Stimulated activated memory B cell treated with anti-CD40 and anti-IgM and Interleukin-4, amounts not matched to agents 10 μg/mL and 1 μg/mL and 100 μg/mL, for 72 hours (primary cell): ENCODE measurements at regions not wholly inside any gene's neighbourhood (a gene's known extent, or its start where the extent isn't known, plus 50 kb on each side); places are given as distances from the start of the nearest gene placed in this dataset.
"Not testable (repeated sequence)": the region's sequence is repeated elsewhere in the genome, so short reads cannot be mapped to it uniquely, and the experiment has no call there.

ENCODE experiments used
- ATAC-seq: fragments of 150-1000 bp; cut with Tn5 transposase; 2 replicates; pipeline ENCODE4 v1.10.0; 2021
- H3K27ac Mint-ChIP-seq: one replicate; pipeline ENCODE4 v1.8.0; 2022; ENCODE audit warnings: mild to moderate bottlenecking, mixed read lengths
- H3K27me3 Mint-ChIP-seq: one replicate; pipeline ENCODE4 v1.8.0; 2022; ENCODE audit warnings: mixed read lengths
- H3K36me3 Mint-ChIP-seq: one replicate; pipeline ENCODE4 v1.8.0; 2022; ENCODE audit warnings: mixed read lengths
- H3K4me1 Mint-ChIP-seq: one replicate; pipeline ENCODE4 v1.8.0; 2022; ENCODE audit warnings: mixed read lengths
- H3K4me3 Mint-ChIP-seq: one replicate; pipeline ENCODE4 v1.8.0; 2022; ENCODE audit warnings: mild to moderate bottlenecking, moderate library complexity, mixed read lengths
- H3K9me3 Mint-ChIP-seq: one replicate; pipeline ENCODE4 v1.8.0; 2022; ENCODE audit warnings: mixed read lengths

DNA sequence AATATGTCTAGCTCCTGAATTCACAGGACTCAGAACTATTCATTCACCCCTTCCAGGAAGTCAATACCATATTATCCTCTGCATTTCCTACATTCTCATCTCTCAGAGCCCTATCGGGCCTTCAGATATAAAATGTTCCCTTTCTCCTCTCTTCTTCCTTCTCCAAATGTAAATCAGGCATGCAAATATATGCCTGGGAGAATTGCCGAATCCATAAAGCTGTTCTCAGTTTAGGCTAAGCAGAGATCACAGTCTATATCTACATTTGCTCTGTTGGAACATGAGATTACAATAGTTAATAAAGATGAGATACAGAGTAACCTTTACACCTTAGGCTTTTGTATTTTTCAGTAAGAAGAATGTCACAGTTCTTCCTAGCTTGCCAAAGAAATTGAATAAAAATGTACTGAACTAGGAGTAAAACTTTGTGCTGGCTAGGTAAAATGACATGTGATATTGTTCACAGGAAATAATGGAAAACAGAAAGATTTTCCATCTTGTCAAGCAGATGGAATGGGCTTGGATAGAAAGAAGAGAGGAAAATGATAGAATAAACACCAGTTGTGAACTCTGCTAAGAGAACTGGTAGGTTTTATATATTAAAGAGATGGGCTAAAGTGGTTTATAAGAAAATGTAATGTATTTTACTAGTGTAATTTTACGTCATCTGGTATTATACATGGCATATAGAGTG lies 161.5 kb downstream of the NRIP1 start:
- Mint-ChIP-seq H3K36me3 (no peaks in the 10 kb centered on the region), H3K4me3 (no peak overlapping the region), H3K27ac (no peak overlapping the region), H3K4me1 (peaks cover 17% of the 10 kb centered on the region), H3K9me3 (no peaks in the 10 kb centered on the region), H3K27me3 (no peaks in the 10 kb centered on the region)
- ATAC-seq = no peak

DNA sequence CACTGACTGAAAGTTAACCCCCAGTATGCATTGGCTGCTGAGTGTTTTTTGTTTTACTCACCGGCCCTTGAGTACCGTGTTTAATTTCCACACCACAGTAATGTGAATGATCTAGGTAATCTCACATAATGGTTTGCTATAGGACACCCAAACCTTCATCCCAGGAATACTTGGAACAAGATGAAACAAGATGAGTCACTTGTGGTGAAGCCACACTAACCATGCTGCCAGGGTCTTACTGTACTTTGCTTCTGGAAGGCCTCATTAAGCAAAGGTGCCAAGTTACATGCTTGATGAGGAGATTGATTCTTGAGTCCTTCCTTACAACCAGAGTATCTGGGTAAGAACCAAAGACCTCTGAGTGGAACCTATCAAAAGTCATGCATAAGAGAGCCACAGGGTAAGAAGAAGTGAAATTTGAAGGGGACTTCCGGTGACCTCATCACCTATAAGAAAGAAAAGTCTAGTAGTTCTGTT lies 163.3 kb downstream of the NRIP1 start:
- ATAC-seq = peak; percentile 92
- H3K36me3 Mint-ChIP-seq = no peaks in the 10 kb centered on the region
- H3K9me3 Mint-ChIP-seq = no peaks in the 10 kb centered on the region
- H3K4me3 Mint-ChIP-seq = no peak overlapping the region
- H3K27ac Mint-ChIP-seq = no peak overlapping the region
- no peaks in the 10 kb centered on the region for H3K27me3 Mint-ChIP-seq
- H3K4me1 Mint-ChIP-seq = peaks cover 17% of the 10 kb centered on the region

DNA sequence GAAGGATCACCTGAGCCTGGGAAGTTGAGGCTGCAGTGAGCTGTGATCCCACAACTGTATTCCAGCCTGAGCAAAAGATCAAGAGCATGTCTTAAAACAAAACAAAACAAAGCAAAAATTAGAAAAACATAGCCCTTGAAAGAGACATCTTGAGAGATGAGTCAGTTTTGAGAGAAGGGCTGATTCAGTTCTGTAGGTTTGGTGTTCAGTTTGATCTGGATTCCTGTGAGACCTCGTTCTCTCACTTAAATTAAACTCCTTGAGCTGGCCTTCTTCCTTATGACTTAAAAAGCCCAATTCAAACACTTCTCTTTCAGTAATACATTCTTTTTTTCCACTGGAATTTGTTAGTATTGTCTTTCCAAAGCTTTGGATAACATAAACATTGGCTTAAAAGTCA lies 164.2 kb downstream of the NRIP1 start:
- Mint-ChIP-seq H3K27me3 (no peaks in the 10 kb centered on the region), H3K27ac (peak overlapping the region; percentile 43), H3K36me3 (no peaks in the 10 kb centered on the region), H3K4me1 (peaks cover 17% of the 10 kb centered on the region), H3K4me3 (no peak overlapping the region), H3K9me3 (no peaks in the 10 kb centered on the region)
- no peak for ATAC-seq

DNA sequence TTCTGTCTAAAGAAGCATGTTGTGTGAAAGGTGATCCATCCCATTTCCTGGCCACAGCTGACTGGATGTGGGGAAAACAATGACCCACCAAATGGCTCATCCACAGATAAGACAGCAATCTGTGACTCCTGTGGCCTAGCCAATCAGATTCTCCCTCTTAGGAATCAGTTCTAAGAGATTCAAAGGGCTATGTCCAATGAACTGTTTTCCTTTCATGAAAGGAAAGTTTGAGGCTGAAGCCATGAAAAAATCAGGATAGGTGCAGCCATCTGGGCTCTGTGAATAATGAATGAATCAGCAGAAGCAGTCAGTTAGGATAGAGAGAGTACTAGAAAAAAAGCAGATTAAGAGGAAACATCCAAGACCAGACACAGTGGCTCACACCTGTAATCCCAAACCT lies 164.7 kb downstream of the NRIP1 start:
- H3K9me3 Mint-ChIP-seq = no peaks in the 10 kb centered on the region

DNA sequence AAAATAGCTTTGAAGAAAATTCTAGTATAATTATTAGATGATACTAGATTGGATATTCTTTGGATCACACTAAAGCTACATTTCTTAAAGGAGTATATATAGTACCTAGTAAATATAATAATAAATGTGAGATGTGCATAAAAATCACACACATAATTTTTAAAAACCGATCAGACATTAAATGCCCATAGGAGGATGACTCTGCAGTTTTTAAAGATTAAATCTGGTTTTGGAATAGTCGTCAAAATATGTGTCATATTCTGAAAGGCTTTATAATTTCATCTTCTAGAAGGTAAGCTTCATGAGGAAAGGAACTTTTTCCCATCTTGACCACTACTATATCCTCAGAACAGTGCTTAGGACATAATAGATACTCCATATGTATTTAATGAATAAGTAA lies 169.0 kb downstream of the NRIP1 start:
- ATAC-seq = no peak
- H3K9me3 Mint-ChIP-seq = no peaks in the 10 kb centered on the region
- H3K27ac Mint-ChIP-seq = no peak overlapping the region
- no peaks in the 10 kb centered on the region for H3K27me3 Mint-ChIP-seq
- peaks cover 12% of the 10 kb centered on the region for H3K4me1 Mint-ChIP-seq
- H3K36me3 Mint-ChIP-seq = no peaks in the 10 kb centered on the region
- H3K4me3 Mint-ChIP-seq = no peak overlapping the region

More for the DNA sequence above, 164.7 kb downstream of the NRIP1 start:
- Mint-ChIP-seq H3K27me3 (no peaks in the 10 kb centered on the region), H3K36me3 (no peaks in the 10 kb centered on the region), H3K4me1 (peaks cover 17% of the 10 kb centered on the region), H3K4me3 (no peak overlapping the region), H3K27ac (peak overlapping the region; percentile 43)
- ATAC-seq = no peak

DNA sequence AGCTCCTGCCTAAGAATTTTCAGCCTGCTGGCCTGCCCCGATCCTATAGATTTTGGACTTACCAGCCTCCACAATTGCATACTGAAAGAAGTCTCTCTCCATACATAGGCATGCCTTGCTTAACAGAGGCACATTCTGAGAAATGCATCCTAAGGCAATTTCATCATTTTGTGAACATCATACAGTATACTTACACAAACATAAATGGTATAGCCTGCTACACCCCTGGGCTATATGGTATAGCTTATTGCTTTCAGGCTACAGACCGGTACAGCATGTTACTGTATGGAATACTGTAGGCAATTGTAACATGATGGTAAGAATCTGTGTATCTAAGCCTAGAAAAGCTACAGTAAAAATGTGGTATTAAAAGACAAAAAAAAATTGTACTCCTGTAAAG lies 174.7 kb downstream of the NRIP1 start:
- no peak overlapping the region for H3K27ac Mint-ChIP-seq
- H3K36me3 Mint-ChIP-seq = no peaks in the 10 kb centered on the region
- H3K27me3 Mint-ChIP-seq = no peaks in the 10 kb centered on the region
- peaks cover 14% of the 10 kb centered on the region for H3K4me1 Mint-ChIP-seq
- H3K4me3 Mint-ChIP-seq = no peak overlapping the region
- H3K9me3 Mint-ChIP-seq = no peaks in the 10 kb centered on the region
- ATAC-seq = no peak

DNA sequence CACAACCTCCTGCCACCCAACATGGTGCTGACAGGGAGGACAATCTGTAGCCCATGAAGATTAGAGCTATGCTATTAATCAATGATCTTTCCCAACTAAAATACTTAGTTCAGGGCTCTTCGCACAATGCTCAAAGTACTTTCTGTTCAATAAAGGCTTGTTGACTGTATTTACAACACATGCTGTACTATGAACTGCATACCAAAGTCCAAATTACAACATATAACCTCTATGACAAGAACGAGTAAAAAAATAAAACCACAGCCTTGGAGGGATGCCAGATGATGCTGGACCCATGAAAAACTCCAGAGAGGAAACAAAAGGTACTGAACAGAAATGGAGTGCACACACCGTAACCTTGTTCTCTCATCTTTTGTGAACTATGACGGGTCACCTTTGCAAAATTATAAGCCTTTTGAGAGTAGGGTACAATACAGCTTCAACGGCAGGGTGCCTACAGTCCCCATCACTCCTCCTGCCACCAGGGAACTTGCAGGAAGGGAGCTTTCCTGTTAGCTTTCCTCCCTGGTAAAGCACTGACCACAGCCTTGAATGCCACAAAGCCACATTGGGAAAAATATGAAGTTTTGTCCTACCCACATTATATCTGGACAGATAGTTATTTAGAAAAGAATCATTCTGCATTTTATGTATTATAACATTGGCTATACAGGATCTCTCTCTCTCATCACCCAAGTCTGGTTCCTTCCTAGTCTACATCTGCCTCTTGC lies 175.6 kb downstream of the NRIP1 start:
- Mint-ChIP-seq H3K9me3 (no peaks in the 10 kb centered on the region), H3K4me3 (no peak overlapping the region), H3K4me1 (peaks cover 14% of the 10 kb centered on the region), H3K27ac (no peak overlapping the region), H3K27me3 (no peaks in the 10 kb centered on the region), H3K36me3 (no peaks in the 10 kb centered on the region)
- ATAC-seq = no peak

DNA sequence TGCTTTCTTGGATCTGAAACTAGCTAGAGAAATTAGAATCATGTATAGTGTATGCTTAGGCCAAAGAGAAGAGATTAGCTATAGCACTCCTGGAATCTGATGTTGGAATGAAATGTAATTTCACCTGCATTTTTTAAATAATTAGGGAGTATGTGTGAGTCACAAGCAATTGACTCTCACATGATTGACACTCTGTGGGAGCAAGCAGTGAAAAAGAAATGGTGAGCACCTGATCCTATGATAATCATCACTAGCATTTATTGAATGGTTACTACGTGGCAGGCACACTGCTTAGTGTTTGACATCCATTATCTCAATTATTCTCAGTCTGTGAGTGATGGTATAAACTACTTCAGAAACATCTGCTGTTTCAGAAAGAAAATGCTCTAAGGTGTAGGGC lies 176.6 kb downstream of the NRIP1 start:
- no peaks in the 10 kb centered on the region for H3K36me3 Mint-ChIP-seq
- H3K4me3 Mint-ChIP-seq = no peak overlapping the region
- peaks cover 10% of the 10 kb centered on the region for H3K4me1 Mint-ChIP-seq
- no peak for ATAC-seq
- H3K9me3 Mint-ChIP-seq = no peaks in the 10 kb centered on the region
- H3K27ac Mint-ChIP-seq = no peak overlapping the region
- H3K27me3 Mint-ChIP-seq = no peaks in the 10 kb centered on the region

DNA sequence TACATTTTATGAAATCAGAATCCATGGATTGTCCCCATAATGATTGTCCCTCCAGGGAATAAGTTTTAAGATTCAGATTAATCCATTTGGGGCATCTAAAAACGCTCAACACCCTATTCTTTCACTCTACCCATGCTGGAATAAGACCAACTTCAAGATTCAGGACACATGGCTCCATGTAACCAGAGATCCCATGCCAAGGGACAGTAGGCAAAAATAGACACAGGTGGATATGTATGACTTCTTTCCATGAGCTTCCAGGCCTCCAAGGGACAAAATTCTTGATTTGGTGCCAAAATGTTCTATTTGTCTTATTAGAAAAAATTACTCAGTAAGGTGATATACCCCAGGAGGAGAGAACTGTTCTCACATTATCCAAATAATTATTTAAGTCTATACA lies 178.8 kb downstream of the NRIP1 start:
- H3K9me3 Mint-ChIP-seq = no peaks in the 10 kb centered on the region
- peaks cover 12% of the 10 kb centered on the region for H3K4me1 Mint-ChIP-seq
- no peaks in the 10 kb centered on the region for H3K27me3 Mint-ChIP-seq
- H3K27ac Mint-ChIP-seq = no peak overlapping the region
- no peaks in the 10 kb centered on the region for H3K36me3 Mint-ChIP-seq
- no peak for ATAC-seq
- no peak overlapping the region for H3K4me3 Mint-ChIP-seq

DNA sequence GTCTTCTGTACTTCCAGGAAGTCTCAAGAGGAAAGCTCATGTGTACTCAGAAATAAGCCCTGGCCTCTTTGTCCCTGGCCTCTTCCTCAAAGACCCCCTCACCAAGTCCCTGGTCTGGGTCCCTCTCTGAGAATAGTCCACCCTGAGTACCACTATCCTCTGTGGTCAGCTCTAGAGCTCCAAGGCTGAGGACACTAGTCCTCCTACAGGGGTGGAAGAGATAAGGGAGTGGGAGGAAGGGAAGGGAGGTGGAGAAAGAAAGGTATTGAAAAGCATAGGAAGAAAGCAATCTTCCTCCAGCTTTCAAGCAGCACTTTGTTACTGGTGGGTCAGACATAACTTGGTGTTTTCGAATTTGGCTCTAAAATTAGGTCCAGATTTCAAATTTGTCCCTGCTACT lies 181.4 kb downstream of the NRIP1 start:
- Mint-ChIP-seq H3K4me1 (peaks cover 27% of the 10 kb centered on the region), H3K27ac (no peak overlapping the region), H3K9me3 (no peaks in the 10 kb centered on the region), H3K36me3 (no peaks in the 10 kb centered on the region), H3K4me3 (no peak overlapping the region), H3K27me3 (no peaks in the 10 kb centered on the region)
- no peak for ATAC-seq

DNA sequence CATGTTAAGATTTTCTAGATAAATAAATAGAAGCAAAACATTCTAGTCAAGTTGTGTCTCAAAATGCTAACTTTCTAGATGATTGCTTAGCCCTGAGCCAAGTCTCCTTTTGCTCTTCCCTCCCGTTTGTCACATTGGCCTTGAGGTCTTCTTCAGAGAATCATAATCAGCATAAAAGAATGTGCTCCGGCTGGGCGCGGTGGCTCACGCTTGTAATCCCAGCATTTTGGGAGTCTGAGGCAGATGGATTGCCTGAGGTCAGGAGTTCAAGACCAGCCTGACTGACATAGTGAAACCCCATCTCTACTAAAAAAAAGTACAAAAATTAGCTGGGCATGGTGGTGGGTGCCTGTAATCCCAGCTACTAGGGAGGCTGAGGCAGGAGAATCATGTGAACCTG lies 182.3 kb downstream of the NRIP1 start:
- H3K9me3 Mint-ChIP-seq, ATAC-seq, H3K27me3 Mint-ChIP-seq, H3K4me3 Mint-ChIP-seq, H3K36me3 Mint-ChIP-seq, H3K27ac Mint-ChIP-seq: not testable (repeated sequence)
- H3K4me1 Mint-ChIP-seq = peaks cover 35% of the 10 kb centered on the region

DNA sequence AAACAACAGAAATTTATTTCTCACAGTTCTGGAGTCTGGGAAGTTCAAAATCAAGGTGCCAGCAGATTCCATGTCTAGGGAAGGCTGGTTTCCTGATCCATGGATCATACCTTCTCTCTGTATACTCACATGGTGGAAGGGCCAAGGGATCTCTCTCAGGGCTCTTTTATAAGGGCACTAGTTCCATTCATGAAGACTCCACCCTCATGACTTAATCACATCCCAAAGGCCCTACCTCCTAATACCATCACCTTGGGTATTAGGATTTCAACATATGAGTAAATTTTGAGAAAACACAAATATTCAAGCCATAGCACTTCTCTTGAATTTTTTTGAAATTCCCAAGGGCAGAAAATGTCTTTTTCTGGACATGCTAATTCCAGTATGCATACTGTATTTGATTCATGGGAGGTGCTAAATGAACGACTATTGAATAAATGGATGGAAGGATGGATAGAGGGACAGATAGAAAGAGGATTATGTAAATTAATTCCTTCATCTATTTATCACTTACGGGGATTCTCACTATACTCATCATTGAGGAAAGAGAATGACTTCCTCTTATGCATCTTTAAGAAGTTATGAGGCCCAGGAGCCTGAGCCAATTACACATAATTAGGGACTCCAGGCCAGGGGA lies 182.8 kb downstream of the NRIP1 start:
- Mint-ChIP-seq H3K9me3 (no peaks in the 10 kb centered on the region), H3K27ac (no peak overlapping the region), H3K27me3 (no peaks in the 10 kb centered on the region), H3K4me1 (peaks cover 41% of the 10 kb centered on the region), H3K4me3 (no peak overlapping the region), H3K36me3 (no peaks in the 10 kb centered on the region)
- ATAC-seq = no peak

DNA sequence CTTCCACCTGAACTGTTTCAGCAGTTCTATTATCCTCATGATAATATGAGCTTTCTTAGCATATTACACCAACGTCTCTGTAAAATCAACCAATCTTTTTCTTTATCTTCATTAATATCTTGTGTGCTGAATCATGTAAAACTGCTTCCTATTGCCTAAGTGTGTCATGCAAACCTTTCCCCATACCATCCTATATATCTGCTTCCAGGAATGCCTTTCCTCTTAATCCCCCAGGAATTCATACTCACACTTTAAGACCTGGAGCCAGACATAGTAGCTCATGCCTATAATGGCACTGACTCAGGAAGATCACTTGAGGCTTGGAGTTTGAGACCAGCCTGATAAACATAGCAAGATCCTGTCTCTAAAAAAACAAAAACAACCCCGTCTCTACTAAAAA lies 183.9 kb downstream of the NRIP1 start:
- Mint-ChIP-seq H3K27me3 (no peaks in the 10 kb centered on the region), H3K4me3 (no peak overlapping the region), H3K4me1 (peaks cover 51% of the 10 kb centered on the region), H3K27ac (no peak overlapping the region), H3K9me3 (no peaks in the 10 kb centered on the region), H3K36me3 (no peaks in the 10 kb centered on the region)
- no peak for ATAC-seq

DNA sequence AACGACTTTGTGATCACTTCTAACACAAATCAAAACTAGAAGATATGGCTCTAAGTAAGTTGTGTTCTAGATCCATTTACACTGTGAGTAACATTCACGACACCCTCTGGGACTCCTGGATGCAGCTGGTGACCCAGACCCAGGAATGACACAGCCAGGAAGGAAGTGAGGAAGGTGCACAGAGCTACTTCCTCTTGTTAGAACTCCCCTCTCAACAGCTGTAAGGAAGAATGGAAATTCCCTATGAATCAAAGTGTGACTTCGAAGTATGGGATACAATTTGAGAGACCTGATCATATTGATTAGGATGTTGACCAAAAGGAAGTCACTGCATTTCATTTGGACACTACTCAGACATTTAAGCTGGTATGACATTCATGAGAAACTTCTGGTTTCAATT lies 185.3 kb downstream of the NRIP1 start:
- Mint-ChIP-seq H3K27me3 (no peaks in the 10 kb centered on the region), H3K27ac (no peak overlapping the region), H3K9me3 (no peaks in the 10 kb centered on the region), H3K36me3 (no peaks in the 10 kb centered on the region), H3K4me3 (no peak overlapping the region), H3K4me1 (peaks cover 59% of the 10 kb centered on the region)
- no peak for ATAC-seq

DNA sequence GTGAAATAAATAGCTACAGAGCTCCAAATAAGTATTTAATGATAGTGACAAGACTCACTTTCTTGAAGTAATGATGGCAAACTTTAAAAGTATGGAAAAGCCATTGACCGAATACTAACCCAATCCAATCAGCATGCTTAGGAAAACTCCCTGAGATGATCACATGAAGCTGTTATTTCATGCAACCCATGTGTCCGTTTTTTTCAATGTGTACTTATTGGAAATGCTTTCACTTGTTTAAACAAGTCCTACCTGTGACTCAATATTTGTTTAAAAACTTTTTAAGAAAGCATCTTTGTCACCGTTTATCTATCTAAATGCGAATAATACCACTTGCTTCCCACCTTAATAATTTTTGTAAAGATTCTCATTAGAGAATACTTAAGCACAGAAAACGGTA lies 185.8 kb downstream of the NRIP1 start:
- no peaks in the 10 kb centered on the region for H3K36me3 Mint-ChIP-seq
- H3K27me3 Mint-ChIP-seq = no peaks in the 10 kb centered on the region
- no peak for ATAC-seq
- H3K4me3 Mint-ChIP-seq = no peak overlapping the region
- peaks cover 59% of the 10 kb centered on the region for H3K4me1 Mint-ChIP-seq
- no peak overlapping the region for H3K27ac Mint-ChIP-seq
- no peaks in the 10 kb centered on the region for H3K9me3 Mint-ChIP-seq
